RWPE2 (cell line): ENCODE measurements at regions not wholly inside any gene's neighbourhood (a gene's known extent, or its start where the extent isn't known, plus 50 kb on each side); places are given as distances from the start of the nearest gene placed in this dataset.
"Not testable (repeated sequence)": the region's sequence is repeated elsewhere in the genome, so short reads cannot be mapped to it uniquely, and the experiment has no call there.

Source experiments
- ATAC-seq: fragments of 200-7000 bp; cut with Tn5 transposase; 3 replicates; pipeline ENCODE4 v1.9.1; 2021; ENCODE audit warnings: low read depth
- DNase-seq: peaks from one replicate; pipeline ENCODE4 v3.0.0-alpha.2; 2020; ENCODE audit warnings: low spot score
- H3K27ac ChIP-seq: fragments of 450-650 bp; 2 replicates; pipeline ENCODE4 v1.5.1; 2017; ENCODE audit warnings: mild to moderate bottlenecking; ENCODE audit not compliant: poor library complexity, severe bottlenecking
- H3K27me3 ChIP-seq: fragments of 250-450 bp; sonication (Bioruptor Pico); 2 replicates; pipeline ENCODE4 v1.5.1; 2021; ENCODE audit warnings: mild to moderate bottlenecking, moderate library complexity; ENCODE audit not compliant: insufficient read depth, poor library complexity, severe bottlenecking
- H3K36me3 ChIP-seq: fragments of 250-450 bp; sonication (Bioruptor Pico); 2 replicates; pipeline ENCODE4 v1.5.1; 2020; ENCODE audit warnings: low read depth, mild to moderate bottlenecking, moderate library complexity
- H3K4me1 ChIP-seq: fragments of 250-450 bp; sonication (Bioruptor Pico); 2 replicates; pipeline ENCODE4 v1.5.1; 2021; ENCODE audit warnings: mild to moderate bottlenecking, moderate library complexity; ENCODE audit not compliant: insufficient read depth, poor library complexity, severe bottlenecking
- H3K4me3 ChIP-seq: fragments of 250-450 bp; sonication (Bioruptor Pico); 2 replicates; pipeline ENCODE4 v1.5.1; 2021; ENCODE audit warnings: mild to moderate bottlenecking, moderate library complexity; ENCODE audit not compliant: severe bottlenecking
- H3K9me3 ChIP-seq: fragments of 250-450 bp; sonication (Bioruptor Pico); 2 replicates; pipeline ENCODE4 v1.5.1; 2021; ENCODE audit warnings: mild to moderate bottlenecking, moderate library complexity; ENCODE audit not compliant: severe bottlenecking
- TF ChIP-seq, protein P1 (sequence below): fragments of 450-650 bp; IDR thresholded peaks from one replicate; pipeline ENCODE4 v1.5.1; 2017; ENCODE audit warnings: mild to moderate bottlenecking, moderate library complexity; ENCODE audit not compliant: poor library complexity, severe bottlenecking

DNA sequence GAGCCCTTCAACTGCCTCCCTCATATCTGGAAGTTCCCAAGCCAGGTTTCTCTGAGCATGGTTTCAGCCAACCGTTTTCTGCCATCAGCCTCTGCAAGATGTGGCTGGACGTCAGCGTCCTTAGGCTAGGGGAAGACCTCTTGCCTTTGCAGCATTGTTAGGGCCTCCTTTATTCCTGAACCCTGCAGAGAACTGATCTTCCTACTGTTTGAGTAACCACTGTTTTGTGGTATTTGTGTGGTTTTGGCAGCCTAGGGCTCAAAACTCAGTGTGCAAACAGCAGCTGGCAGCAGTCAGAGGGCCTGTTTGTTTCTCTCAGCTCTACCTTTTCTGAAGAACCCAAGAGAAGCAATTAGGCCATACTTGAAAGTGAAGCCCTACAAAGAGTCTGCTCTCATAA is 83.4 kb upstream of the SEMA3E start:
- peaks cover 3% of the 10 kb centered on the region for H3K27me3 ChIP-seq
- no peak overlapping the region for H3K27ac ChIP-seq
- TF ChIP-seq, protein P1, sequence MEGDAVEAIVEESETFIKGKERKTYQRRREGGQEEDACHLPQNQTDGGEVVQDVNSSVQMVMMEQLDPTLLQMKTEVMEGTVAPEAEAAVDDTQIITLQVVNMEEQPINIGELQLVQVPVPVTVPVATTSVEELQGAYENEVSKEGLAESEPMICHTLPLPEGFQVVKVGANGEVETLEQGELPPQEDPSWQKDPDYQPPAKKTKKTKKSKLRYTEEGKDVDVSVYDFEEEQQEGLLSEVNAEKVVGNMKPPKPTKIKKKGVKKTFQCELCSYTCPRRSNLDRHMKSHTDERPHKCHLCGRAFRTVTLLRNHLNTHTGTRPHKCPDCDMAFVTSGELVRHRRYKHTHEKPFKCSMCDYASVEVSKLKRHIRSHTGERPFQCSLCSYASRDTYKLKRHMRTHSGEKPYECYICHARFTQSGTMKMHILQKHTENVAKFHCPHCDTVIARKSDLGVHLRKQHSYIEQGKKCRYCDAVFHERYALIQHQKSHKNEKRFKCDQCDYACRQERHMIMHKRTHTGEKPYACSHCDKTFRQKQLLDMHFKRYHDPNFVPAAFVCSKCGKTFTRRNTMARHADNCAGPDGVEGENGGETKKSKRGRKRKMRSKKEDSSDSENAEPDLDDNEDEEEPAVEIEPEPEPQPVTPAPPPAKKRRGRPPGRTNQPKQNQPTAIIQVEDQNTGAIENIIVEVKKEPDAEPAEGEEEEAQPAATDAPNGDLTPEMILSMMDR: no peak
- no peak overlapping the region for H3K4me3 ChIP-seq
- H3K4me1 ChIP-seq: no peaks in the 10 kb centered on the region
- ATAC-seq: no peak
- DNase-seq: no peak
- H3K9me3 ChIP-seq: no peaks in the 10 kb centered on the region
- H3K36me3 ChIP-seq: no peaks in the 10 kb centered on the region

DNA sequence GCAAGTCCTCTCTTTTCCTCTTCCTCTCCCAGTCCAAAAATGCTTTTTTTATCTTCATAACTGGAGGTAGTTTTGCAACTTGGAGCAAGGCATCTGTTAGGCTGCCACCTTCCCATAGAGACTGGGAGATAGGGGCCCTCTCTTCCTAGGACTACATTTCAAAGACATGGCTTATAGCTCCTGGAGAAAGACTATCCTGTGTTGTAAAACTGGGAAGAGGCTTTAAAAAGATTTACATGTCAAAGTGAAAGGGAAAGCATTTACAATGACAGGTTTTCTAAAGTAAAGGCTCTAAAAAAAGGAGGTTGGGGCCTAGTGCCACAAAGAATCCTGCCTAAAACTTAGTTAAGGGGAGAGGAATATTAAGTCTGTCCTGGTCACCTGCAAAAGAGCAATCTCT is 82.2 kb upstream of the SEMA3E start:
- H3K4me1 ChIP-seq: no peaks in the 10 kb centered on the region
- no peaks in the 10 kb centered on the region for H3K27me3 ChIP-seq
- no peaks in the 10 kb centered on the region for H3K36me3 ChIP-seq
- ATAC-seq (no peak), DNase-seq (no peak)
- no peak overlapping the region for H3K4me3 ChIP-seq
- TF ChIP-seq, protein P1: no peak
- H3K27ac ChIP-seq: no peak overlapping the region
- H3K9me3 ChIP-seq: no peaks in the 10 kb centered on the region

DNA sequence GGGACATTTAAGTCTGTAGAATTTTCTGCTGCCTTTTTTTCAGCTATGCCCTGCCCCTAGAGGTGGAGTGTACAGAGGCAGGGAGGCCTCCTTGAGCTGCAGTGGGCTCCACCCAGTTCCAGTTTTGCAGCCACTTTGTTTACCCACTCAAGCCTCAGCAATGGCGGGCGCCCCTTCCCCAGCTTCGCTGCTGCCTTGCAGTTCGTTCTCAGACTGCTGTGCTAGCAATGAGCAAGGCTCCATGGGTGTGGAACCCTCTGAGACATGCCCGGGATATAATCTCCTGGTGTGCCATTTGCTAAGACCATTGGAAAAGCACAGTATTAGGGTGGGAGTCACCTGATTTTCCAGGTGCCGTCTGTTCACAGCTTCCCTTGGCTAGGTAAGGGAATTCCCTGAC is 68.0 kb upstream of the SEMA3E start:
- not testable (repeated sequence) for H3K4me3 ChIP-seq, H3K27me3 ChIP-seq, H3K4me1 ChIP-seq, H3K36me3 ChIP-seq, ATAC-seq, H3K9me3 ChIP-seq, DNase-seq, H3K27ac ChIP-seq

DNA sequence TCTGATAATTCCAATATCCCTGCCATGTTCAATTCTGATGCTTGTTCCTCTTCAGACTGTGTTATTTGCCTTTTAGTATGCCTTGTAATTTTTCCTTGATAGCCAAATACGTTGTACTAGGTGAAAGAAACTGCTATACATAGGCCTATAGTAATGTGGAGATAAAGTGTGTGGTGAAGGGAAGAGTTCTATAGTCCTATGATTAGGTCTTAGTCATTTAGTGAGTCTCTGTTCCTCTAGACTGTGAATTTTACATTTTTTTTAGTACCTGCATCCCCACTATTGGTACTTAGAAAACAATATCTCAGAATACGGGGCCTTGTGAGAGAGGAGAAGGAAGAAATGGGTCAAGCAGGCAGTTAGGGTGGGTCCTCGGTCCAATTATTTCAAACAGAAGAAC is 59.6 kb upstream of the SEMA3E start:
- DNase-seq: no peak
- Histone ChIP-seq H3K4me3 (no peak overlapping the region), H3K9me3 (no peaks in the 10 kb centered on the region), H3K27ac (no peak overlapping the region), H3K4me1 (no peaks in the 10 kb centered on the region), H3K36me3 (no peaks in the 10 kb centered on the region), H3K27me3 (no peaks in the 10 kb centered on the region)
- TF ChIP-seq, protein P1: no peak
- no peak for ATAC-seq

DNA sequence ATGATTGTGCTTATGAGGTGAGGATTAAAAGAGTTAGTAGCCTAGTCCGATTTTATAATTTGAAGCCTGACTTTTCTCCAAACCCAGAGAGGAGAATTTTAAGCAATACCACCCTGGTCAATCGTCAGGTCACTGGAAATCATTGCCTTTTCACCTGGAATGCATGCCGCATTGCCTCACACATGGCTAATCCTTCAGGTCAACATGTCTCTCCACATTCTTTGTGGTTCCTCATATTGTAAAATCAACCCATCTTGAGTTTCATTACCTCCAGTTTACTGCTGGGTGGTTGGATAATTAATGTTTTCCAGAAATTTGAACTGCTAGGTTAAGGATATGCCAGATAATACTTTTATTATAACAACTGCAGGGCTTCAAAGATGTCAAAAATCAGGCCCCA is 55.6 kb upstream of the SEMA3E start:
- DNase-seq (no peak), ATAC-seq (no peak)
- H3K4me1 ChIP-seq: no peaks in the 10 kb centered on the region
- no peaks in the 10 kb centered on the region for H3K9me3 ChIP-seq
- H3K4me3 ChIP-seq: no peak overlapping the region
- no peaks in the 10 kb centered on the region for H3K27me3 ChIP-seq
- H3K27ac ChIP-seq: no peak overlapping the region
- H3K36me3 ChIP-seq: no peaks in the 10 kb centered on the region
- TF ChIP-seq, protein P1: no peak
